CD14-positive monocyte (primary cell): ENCODE measurements at regions not wholly inside any gene's neighbourhood (a gene's known extent, or its start where the extent isn't known, plus 50 kb on each side); places are given as distances from the start of the nearest gene placed in this dataset.

Experiments
- DNase-seq, 3 donors: peaks; one replicate each; pipeline ENCODE4 v3.0.0-alpha.2; 2011 to 2022
- H2AFZ ChIP-seq: 2 replicates; pipeline ENCODE4 v1.6.0; 2012; ENCODE audit warnings: mild to moderate bottlenecking, low read depth, low read length, inconsistent platforms; ENCODE audit not compliant: insufficient read depth, poor library complexity, severe bottlenecking
- H3K27ac ChIP-seq, 2 donors: 1 replicate in 1 of 2; 2 replicates in 1 of 2; pipeline ENCODE4 v1.5.1; 2012 to 2013; ENCODE audit warnings: low read length in 2 of 2, control low read depth in 1 of 2, inconsistent platforms in 1 of 2, low read depth in 1 of 2, mild to moderate bottlenecking in 1 of 2
- H3K27me3 ChIP-seq, 2 donors: one replicate each; pipeline versions ENCODE4 v1.6.0 to v1.6.1; 2011 to 2013; ENCODE audit warnings: low read length in 2 of 2; ENCODE audit not compliant: control insufficient read depth in 2 of 2, insufficient read depth in 2 of 2
- H3K36me3 ChIP-seq, 2 donors: replicated peaks in 1 of 2; 1 replicate in 1 of 2; 2 replicates in 1 of 2; pipeline versions ENCODE4 v1.5.1 to v1.6.1; 2012 to 2013; ENCODE audit warnings: low read length in 2 of 2, control low read depth in 1 of 2, inconsistent platforms in 1 of 2, mild to moderate bottlenecking in 1 of 2; ENCODE audit not compliant: insufficient read depth in 2 of 2, control insufficient read depth in 1 of 2
- H3K4me1 ChIP-seq, 2 donors: 1 replicate in 1 of 2; 2 replicates in 1 of 2; pipeline versions ENCODE4 v1.5.1 to v1.6.1; 2012 to 2013; ENCODE audit warnings: low read length in 2 of 2, control low read depth in 1 of 2, inconsistent platforms in 1 of 2, mild to moderate bottlenecking in 1 of 2, moderate library complexity in 1 of 2; ENCODE audit not compliant: insufficient read depth in 2 of 2, control insufficient read depth in 1 of 2
- H3K4me2 ChIP-seq: replicated peaks from 2 replicates; pipeline ENCODE3; 2012; ENCODE audit warnings: low read length, moderate library complexity, mild to moderate bottlenecking; ENCODE audit not compliant: poor library complexity, severe bottlenecking; ENCODE audit errors: extremely low read depth
- H3K4me3 ChIP-seq, 3 experiments: fragments of 200-600 bp in 1 of 3; sonication (generic) in 1 of 3; replicated peaks in 1 of 3; 1 replicate in 2 of 3; 2 replicates in 1 of 3; pipeline ENCODE4 v1.5.1; 2011 to 2013; ENCODE audit warnings: low read length in 3 of 3, mild to moderate bottlenecking in 3 of 3, control low read depth in 2 of 3, low read depth in 2 of 3, inconsistent platforms in 1 of 3, moderate library complexity in 1 of 3
- H3K79me2 ChIP-seq: 2 replicates; pipeline ENCODE4 v1.6.0; 2012; ENCODE audit warnings: mild to moderate bottlenecking, control low read depth, inconsistent platforms, low read length, moderate library complexity; ENCODE audit not compliant: insufficient read depth
- H3K9ac ChIP-seq: 2 replicates; pipeline ENCODE4 v1.6.0; 2017; ENCODE audit warnings: low read length, mild to moderate bottlenecking; ENCODE audit not compliant: insufficient read depth, poor library complexity, severe bottlenecking
- H3K9me3 ChIP-seq, 2 donors: replicated peaks in 1 of 2; 1 replicate in 1 of 2; 2 replicates in 1 of 2; pipeline versions ENCODE4 v1.5.1 to v1.6.1; 2012 to 2013; ENCODE audit warnings: low read length in 2 of 2, control low read depth in 1 of 2; ENCODE audit not compliant: control insufficient read depth in 1 of 2, insufficient read depth in 1 of 2
- H4K20me1 ChIP-seq: 2 replicates; pipeline ENCODE4 v1.6.0; 2012; ENCODE audit warnings: mild to moderate bottlenecking, low read length, control low read depth, moderate library complexity; ENCODE audit not compliant: insufficient read depth
- H3K27ac Mint-ChIP-seq, 7 donors: one replicate each; pipeline ENCODE4 v1.8.0; 2020; ENCODE audit warnings: mild to moderate bottlenecking in 7 of 7, mixed read lengths in 7 of 7, moderate library complexity in 6 of 7, inconsistent platforms in 2 of 7
- H3K27me3 Mint-ChIP-seq, 3 donors: one replicate each; pipeline ENCODE4 v1.8.0; 2021 to 2022; ENCODE audit warnings: low read depth in 3 of 3, mild to moderate bottlenecking in 3 of 3, mixed read lengths in 3 of 3, moderate library complexity in 3 of 3, inconsistent platforms in 1 of 3
- H3K36me3 Mint-ChIP-seq, 2 donors: one replicate each; pipeline ENCODE4 v1.8.0; 2020; ENCODE audit warnings: mixed read lengths in 2 of 2, inconsistent platforms in 1 of 2, mild to moderate bottlenecking in 1 of 2
- H3K4me1 Mint-ChIP-seq: one replicate; pipeline ENCODE4 v1.8.0; 2020; ENCODE audit warnings: mild to moderate bottlenecking, mixed read lengths
- H3K4me3 Mint-ChIP-seq, 2 donors: one replicate each; pipeline ENCODE4 v1.8.0; 2020; ENCODE audit warnings: mild to moderate bottlenecking in 2 of 2, mixed read lengths in 2 of 2, moderate library complexity in 1 of 2
- H3K9me3 Mint-ChIP-seq, 7 donors: one replicate each; pipeline ENCODE4 v1.8.0; 2020 to 2022; ENCODE audit warnings: mixed read lengths in 7 of 7, mild to moderate bottlenecking in 6 of 7, moderate library complexity in 6 of 7, inconsistent platforms in 2 of 7
- CTCF ChIP-seq: fragments of 200-600 bp; IDR thresholded peaks from one replicate; pipeline ENCODE4 v1.8.0; 2022; ENCODE audit warnings: antibody characterized with exemption, mild to moderate bottlenecking
- WGBS: methylation state at CpG from one replicate; pipeline ENCODE4 v1.1.5; 2013; ENCODE audit warnings: missing lambda C conversion rate; ENCODE audit not compliant: insufficient coverage; 5-methylcytosine and 5-hydroxymethylcytosine counted together
- intact Hi-C, 2 donors: fragments of 100-400 bp; cut with micrococcal nuclease; formaldehyde crosslinking; loops; one replicate each; pipeline versions ENCODE4 v1.15.0 to v1.15.1; 2023

- no peak overlapping the region for H2AFZ ChIP-seq
- intact Hi-C loops = no loop called here
These were observed 50.6 kb upstream of the TMEM244 start for GRCh38 chr6:129911732-129912131.

More at GRCh38 chr6:129911732-129912131, 50.6 kb upstream of the TMEM244 start:
- Mint-ChIP-seq H3K27ac (no peak overlapping the region), H3K9me3 (peaks cover 0 to 2% (median 0%) of the 10 kb centered on the region in 7 donors), H3K27me3 (peaks cover 0 to 2% (median 0%) of the 10 kb centered on the region in 3 donors), H3K4me1 (peaks cover 11% of the 10 kb centered on the region), H3K36me3 (no peaks in the 10 kb centered on the region), H3K4me3 (no peak overlapping the region)
- DNase-seq = no peak
- WGBS = no CpG with 5 or more reads among the region's 1 CpG
- no peak overlapping the region for H3K4me2 ChIP-seq
- H3K9me3 ChIP-seq = no peaks in the 10 kb centered on the region
- no peaks in the 10 kb centered on the region for H4K20me1 ChIP-seq
- no peaks in the 10 kb centered on the region for H3K27me3 ChIP-seq
- TF ChIP-seq CTCF = no peak
- H3K4me1 ChIP-seq = peaks cover 24 to 27% of the 10 kb centered on the region in 2 donors
- H3K4me3 ChIP-seq = no peak overlapping the region
- no peaks in the 10 kb centered on the region for H3K36me3 ChIP-seq
- no peaks in the 10 kb centered on the region for H3K79me2 ChIP-seq
- H3K27ac ChIP-seq = no peak overlapping the region
- no peak overlapping the region for H3K9ac ChIP-seq
